Activated CD4-positive, alpha-beta T cell treated with anti-CD3 and anti-CD28 coated beads for 36 hours (primary cell): ENCODE measurements at regions not wholly inside any gene's neighbourhood (a gene's known extent, or its start where the extent isn't known, plus 50 kb on each side); places are given as distances from the start of the nearest gene placed in this dataset.

Experiments used
- ATAC-seq: fragments of 200-7000 bp; cut with Tn5 transposase; one replicate; pipeline ENCODE4 v1.10.0; 2021; ENCODE audit warnings: mild to moderate bottlenecking, moderate library complexity
- CTCF ChIA-PET: fragments of 350-600 bp; sonication (Branson Sonifier 250); formaldehyde crosslinking; loops from one replicate; lab custom pipeline; 2021; ENCODE audit warnings: antibody characterized with exemption; lab: Charles Lee
- POLR2A ChIA-PET: fragments of 350-600 bp; sonication (Branson Sonifier 250); formaldehyde crosslinking; loops from one replicate; lab custom pipeline; 2021; ENCODE audit warnings: antibody characterized with exemption, inconsistent platforms; lab: Charles Lee
- DNase-seq: peaks from one replicate; pipeline ENCODE4 v3.0.0-alpha.2; 2020
- H3K27ac Mint-ChIP-seq: one replicate; pipeline ENCODE4 v1.8.0; 2021; ENCODE audit warnings: mixed read lengths
- H3K27me3 Mint-ChIP-seq: one replicate; pipeline ENCODE4 v1.8.0; 2021; ENCODE audit warnings: mixed read lengths
- H3K36me3 Mint-ChIP-seq: one replicate; pipeline ENCODE4 v1.8.0; 2021; ENCODE audit warnings: low read depth, mixed read lengths
- H3K4me1 Mint-ChIP-seq: one replicate; pipeline ENCODE4 v1.8.0; 2021; ENCODE audit warnings: mixed read lengths
- H3K4me3 Mint-ChIP-seq: one replicate; pipeline ENCODE4 v1.8.0; 2021; ENCODE audit warnings: mild to moderate bottlenecking, moderate library complexity, mixed read lengths
- H3K9me3 Mint-ChIP-seq: one replicate; pipeline ENCODE4 v1.8.0; 2021; ENCODE audit warnings: low read depth, mixed read lengths
- intact Hi-C, 2 experiments: fragments of 100-400 bp; cut with DNase I in 1 of 2; cut with micrococcal nuclease in 1 of 2; formaldehyde crosslinking; loops; one replicate each; pipeline versions ENCODE4 v1.14.2 to v1.15.1; 2022 to 2024; cut with DNase I, micrococcal nuclease

DNA sequence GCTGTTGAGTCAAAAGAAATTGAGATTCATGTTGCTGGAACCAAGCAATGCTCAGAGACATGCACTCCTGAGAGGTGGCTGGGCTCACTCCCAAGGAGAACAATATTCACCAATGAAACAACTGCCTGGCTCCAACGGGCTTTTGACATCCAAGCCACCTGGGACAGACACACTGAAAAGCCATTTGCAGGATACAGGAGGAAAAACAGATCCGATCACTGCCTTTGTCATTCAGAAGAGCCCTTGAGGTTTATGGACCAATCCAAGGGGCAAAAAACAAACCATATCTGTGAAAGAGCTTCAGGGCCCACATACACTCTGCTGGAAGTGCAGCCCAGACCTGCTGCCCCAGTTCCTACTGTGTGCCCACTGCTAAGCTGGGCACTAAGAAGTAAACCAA is 277.5 kb downstream of the NUAK1 start:
- H3K9me3 Mint-ChIP-seq = no peaks in the 10 kb centered on the region
- ATAC-seq (no peak), DNase-seq (no peak)
- peaks cover 8% of the 10 kb centered on the region for H3K27me3 Mint-ChIP-seq
- ChIA-PET POLR2A (no interaction called here), CTCF (no interaction called here)
- no peak overlapping the region for H3K27ac Mint-ChIP-seq
- no peaks in the 10 kb centered on the region for H3K4me1 Mint-ChIP-seq
- H3K36me3 Mint-ChIP-seq = no peaks in the 10 kb centered on the region
- intact Hi-C loops = no loop called here
- no peak overlapping the region for H3K4me3 Mint-ChIP-seq

DNA sequence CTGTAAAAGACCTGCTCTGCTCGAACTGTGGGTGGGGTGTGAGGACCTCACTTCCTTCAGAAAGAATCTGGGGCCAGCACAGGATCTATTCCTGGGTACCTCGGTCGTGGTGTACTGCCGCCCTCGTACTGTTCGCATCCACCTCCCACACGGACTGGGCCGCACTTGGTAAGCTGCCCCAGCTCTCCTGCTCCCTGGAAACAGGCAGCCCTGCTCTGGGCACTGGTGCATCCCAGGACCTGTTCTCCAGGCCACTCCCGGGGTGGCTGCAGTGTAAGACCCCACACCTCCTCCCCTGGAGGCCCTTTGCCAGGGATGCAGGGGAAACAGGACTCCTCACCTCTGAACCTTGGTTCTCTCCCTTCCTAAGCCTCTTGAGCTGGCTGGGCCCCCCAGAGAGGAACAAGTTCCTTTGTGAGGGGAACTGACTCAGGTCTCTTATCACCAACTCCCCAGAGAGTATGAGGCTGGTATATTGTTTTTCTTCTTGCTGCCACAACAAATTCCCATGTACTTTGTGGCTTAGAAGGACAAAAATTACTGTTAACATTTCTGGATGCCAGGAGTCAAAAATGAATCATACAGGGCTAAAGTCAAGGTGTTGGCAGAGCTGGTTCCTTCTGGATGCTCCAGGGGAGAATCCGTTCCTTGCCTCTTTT is 276.5 kb downstream of the NUAK1 start:
- CTCF ChIA-PET = interaction anchor here (0.6 to 1.2 kb wide), 3 partner anchors 14 to 1628 kb away, joined by 3 read pairs; no protein-coding TSS in a partner anchor

DNA sequence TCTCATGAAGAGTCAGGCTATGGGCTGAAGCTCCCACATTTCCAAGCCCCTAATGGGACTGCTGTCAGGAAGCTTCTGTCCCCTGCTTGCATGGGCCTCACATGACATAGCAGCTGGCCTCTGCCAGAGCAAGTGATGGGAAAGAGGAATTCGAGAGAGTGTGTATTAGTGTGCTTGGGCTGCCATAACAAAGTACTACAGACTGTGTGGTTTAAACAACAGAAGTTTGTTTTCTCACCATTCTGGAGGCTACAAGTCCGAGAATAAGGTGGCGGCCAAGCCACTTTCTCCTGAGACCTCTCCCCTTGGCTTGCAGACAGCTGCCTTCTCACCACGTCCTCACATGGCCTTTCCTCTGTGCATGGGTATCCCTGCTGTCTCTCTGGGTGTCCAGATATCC is 274.4 kb downstream of the NUAK1 start:
- no peak for DNase-seq
- Mint-ChIP-seq H3K27me3 (peaks cover 5% of the 10 kb centered on the region), H3K9me3 (no peaks in the 10 kb centered on the region), H3K36me3 (no peaks in the 10 kb centered on the region), H3K27ac (no peak overlapping the region), H3K4me3 (no peak overlapping the region), H3K4me1 (no peaks in the 10 kb centered on the region)
- ATAC-seq = no peak
- POLR2A ChIA-PET = no interaction called here
- CTCF ChIA-PET = no interaction called here
- intact Hi-C loops = no loop called here

More for the DNA sequence above, 276.5 kb downstream of the NUAK1 start:
- Mint-ChIP-seq H3K36me3 (no peaks in the 10 kb centered on the region), H3K9me3 (no peaks in the 10 kb centered on the region), H3K27ac (no peak overlapping the region), H3K4me3 (no peak overlapping the region), H3K27me3 (peaks cover 5% of the 10 kb centered on the region), H3K4me1 (no peaks in the 10 kb centered on the region)
- no peak for DNase-seq
- no peak for ATAC-seq
- POLR2A ChIA-PET = no interaction called here
- intact Hi-C loops = no loop called here

DNA sequence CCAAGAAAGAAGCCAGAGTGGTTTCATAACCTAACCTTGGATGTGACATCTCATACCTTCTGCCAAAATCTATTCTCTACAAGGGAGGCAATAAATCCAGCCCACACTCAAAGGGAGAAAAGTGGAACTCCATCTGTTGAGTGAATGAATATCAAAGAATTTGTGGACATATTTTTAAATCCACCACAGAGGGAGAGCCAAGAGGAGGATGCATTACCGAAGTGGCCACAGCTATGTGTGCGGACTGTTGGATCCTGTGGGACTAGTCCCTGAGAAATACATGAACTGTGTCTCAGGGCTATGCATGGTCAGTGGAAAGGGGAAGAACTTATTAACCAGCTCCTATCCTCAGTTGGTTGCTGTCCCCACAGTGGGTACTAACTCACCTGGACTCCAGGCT is 273.9 kb downstream of the NUAK1 start:
- Mint-ChIP-seq H3K4me1 (no peaks in the 10 kb centered on the region), H3K4me3 (no peak overlapping the region), H3K9me3 (no peaks in the 10 kb centered on the region), H3K27ac (no peak overlapping the region), H3K36me3 (no peaks in the 10 kb centered on the region), H3K27me3 (peaks cover 2% of the 10 kb centered on the region)
- no peak for DNase-seq
- intact Hi-C loops = no loop called here
- ChIA-PET CTCF (no interaction called here), POLR2A (no interaction called here)
- ATAC-seq = no peak

DNA sequence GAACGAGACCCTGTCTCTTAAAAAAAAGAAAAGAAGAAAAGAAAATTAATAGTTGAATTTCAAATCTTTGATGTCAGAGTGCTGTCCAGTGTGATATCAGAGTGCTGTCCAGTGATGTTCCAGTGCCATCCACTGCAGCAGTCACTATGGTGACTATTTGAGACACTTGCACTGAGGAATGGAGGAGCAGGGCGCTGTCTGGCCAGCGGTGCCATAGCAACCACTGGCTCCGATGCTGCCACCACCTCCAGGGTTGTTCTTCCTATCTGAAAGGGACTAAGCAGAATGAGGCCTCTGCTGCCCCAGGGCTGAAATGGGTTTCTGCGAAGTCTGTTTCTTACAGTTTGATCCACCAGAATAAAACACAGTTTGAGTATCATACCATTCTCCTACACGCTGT is 272.9 kb downstream of the NUAK1 start:
- CTCF ChIA-PET = no interaction called here
- DNase-seq = no peak
- H3K4me1 Mint-ChIP-seq = no peaks in the 10 kb centered on the region
- POLR2A ChIA-PET = no interaction called here
- intact Hi-C loops = no loop called here
- H3K4me3 Mint-ChIP-seq = no peak overlapping the region
- ATAC-seq = no peak
- no peaks in the 10 kb centered on the region for H3K9me3 Mint-ChIP-seq
- no peak overlapping the region for H3K27ac Mint-ChIP-seq
- no peaks in the 10 kb centered on the region for H3K36me3 Mint-ChIP-seq
- H3K27me3 Mint-ChIP-seq = peaks cover 5% of the 10 kb centered on the region

DNA sequence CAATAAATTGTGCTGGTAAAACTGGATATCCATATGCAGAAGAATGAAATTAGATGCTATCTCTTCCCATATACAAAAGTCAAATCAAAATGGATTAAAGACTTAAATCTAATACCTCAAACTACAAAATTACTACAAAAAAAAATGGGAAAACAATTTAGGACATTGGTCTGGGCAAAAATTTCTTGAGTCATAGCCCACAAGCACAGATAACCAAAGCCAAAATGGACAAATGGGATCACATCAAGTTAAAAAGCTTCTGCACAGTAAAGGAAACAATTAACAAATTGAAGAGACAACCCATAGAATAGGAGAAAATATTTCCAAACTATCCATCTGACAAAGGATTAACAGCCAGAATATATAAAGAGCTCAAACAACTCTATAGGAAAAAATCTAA is 264.6 kb downstream of the NUAK1 start:
- Mint-ChIP-seq H3K4me3 (no peak overlapping the region), H3K27ac (no peak overlapping the region), H3K27me3 (peaks cover 4% of the 10 kb centered on the region), H3K4me1 (no peaks in the 10 kb centered on the region), H3K9me3 (no peaks in the 10 kb centered on the region), H3K36me3 (no peaks in the 10 kb centered on the region)
- DNase-seq = no peak
- POLR2A ChIA-PET = no interaction called here
- intact Hi-C loops = no loop called here
- CTCF ChIA-PET = no interaction called here
- ATAC-seq = no peak

DNA sequence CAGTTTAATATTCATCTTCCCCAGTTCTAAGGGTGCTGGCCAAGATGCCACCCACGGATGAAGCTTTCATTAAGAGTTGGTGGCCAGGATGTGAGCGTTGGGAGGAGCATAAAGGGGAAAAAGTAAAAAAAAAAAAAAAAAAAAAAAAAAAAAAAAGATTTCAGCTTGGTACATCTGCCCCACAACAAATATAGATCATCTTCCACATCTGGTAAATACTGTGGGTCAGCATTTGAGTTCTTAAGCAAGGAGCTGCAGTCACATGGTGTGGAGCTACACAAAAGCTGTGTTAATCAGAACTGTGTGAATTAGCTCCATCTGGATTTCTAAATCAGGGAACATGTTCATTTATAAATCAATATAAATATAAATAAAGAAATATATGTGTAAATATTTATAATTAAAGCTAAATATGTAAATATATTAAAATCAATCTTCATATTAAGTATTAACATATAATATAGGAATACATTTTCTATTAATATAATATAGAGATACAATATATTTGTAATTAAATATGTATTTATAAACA is 262.3 kb downstream of the NUAK1 start:
- CTCF ChIA-PET = interaction anchor here (1.0 kb wide), 1 partner anchor 13 kb away, joined by 3 read pairs; no protein-coding TSS in a partner anchor
- H3K4me1 Mint-ChIP-seq = no peaks in the 10 kb centered on the region
- no peak overlapping the region for H3K27ac Mint-ChIP-seq
- H3K27me3 Mint-ChIP-seq = peaks cover 2% of the 10 kb centered on the region
- DNase-seq (no peak), ATAC-seq (no peak)
- no peaks in the 10 kb centered on the region for H3K36me3 Mint-ChIP-seq
- no peaks in the 10 kb centered on the region for H3K9me3 Mint-ChIP-seq
- intact Hi-C loops = no loop called here
- POLR2A ChIA-PET = no interaction called here
- H3K4me3 Mint-ChIP-seq = no peak overlapping the region

DNA sequence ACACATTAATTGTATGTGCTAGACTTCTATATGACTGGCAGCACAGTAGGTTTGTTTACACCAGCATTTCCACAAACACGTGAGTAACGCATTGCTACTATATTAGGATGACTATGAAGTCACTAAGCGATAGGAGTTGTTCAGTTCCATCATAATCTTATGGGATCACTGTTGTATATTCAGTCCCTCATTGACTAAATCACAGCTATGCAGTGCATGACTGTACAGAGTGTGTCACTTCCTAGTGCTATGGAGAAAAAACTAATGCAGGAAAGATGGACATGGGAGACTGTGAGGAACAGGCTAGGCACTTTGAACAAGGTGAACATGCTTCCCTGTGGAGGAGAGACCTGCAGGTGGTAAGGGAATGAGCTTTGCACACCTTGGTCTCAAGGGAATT is 259.8 kb downstream of the NUAK1 start:
- DNase-seq = no peak
- Mint-ChIP-seq H3K27me3 (peaks cover 2% of the 10 kb centered on the region), H3K9me3 (no peaks in the 10 kb centered on the region), H3K36me3 (no peaks in the 10 kb centered on the region), H3K27ac (no peak overlapping the region), H3K4me1 (no peaks in the 10 kb centered on the region), H3K4me3 (no peak overlapping the region)
- no peak for ATAC-seq
- ChIA-PET POLR2A (no interaction called here), CTCF (interaction anchor here (1.2 to 1.7 kb wide), 2 partner anchors 257 to 459 kb away, joined by 3 to 5 read pairs; no protein-coding TSS in a partner anchor)
- intact Hi-C loops = no loop called here

DNA sequence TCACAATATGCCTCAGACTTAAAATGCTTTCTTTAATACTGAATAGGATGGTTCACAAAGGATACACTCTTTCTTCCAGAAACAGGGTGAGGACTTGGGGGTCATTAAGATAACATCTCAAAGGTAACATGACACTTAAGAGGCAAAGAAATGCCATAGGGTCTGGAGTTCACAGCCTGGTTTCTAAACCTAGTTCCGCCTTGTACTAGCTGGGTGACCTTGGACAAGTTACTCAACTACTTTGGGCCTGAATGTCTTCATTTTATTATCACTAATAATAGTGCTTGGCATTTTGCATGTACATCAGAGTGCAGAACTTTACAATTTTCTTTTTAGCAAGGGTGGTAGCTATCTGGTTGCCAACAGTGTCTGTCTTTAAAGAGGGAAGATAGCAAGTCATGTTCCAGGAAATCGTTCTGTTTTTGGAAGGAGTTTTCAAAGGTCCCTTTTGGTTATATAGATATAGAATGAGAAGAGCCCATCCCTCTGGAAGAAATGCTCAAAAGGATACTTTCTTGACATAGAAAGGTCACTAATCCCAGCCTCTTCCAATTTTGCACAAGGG is 257.8 kb downstream of the NUAK1 start:
- CTCF ChIA-PET = no interaction called here
- intact Hi-C loops = no loop called here
- POLR2A ChIA-PET = no interaction called here
- Mint-ChIP-seq H3K27ac (no peak overlapping the region), H3K27me3 (no peaks in the 10 kb centered on the region), H3K36me3 (no peaks in the 10 kb centered on the region), H3K4me3 (no peak overlapping the region), H3K4me1 (no peaks in the 10 kb centered on the region), H3K9me3 (no peaks in the 10 kb centered on the region)
- DNase-seq = no peak
- ATAC-seq = no peak

DNA sequence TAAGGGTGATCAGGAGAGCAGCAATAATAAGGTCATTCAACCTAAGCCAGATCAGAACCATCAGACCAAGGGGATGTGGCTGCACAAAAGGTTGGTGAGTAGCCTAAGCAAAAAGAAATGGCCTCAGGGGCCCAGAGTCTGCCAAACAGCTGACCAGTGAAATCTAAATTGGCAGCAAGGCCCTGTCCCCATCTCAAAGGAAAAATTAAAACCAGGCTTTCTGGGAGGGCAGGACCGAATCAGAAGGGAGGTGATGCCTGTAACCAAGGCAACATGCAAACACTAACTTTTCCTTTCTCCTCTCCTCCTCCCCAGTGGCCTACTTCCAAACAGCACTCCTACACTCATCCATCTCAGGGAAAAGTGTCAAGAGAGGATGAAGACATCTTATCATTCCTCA is 256.4 kb downstream of the NUAK1 start:
- Mint-ChIP-seq H3K4me1 (no peaks in the 10 kb centered on the region), H3K4me3 (no peak overlapping the region), H3K27me3 (no peaks in the 10 kb centered on the region), H3K27ac (no peak overlapping the region), H3K36me3 (no peaks in the 10 kb centered on the region), H3K9me3 (no peaks in the 10 kb centered on the region)
- ChIA-PET CTCF (interaction anchor here (0.7 kb wide), 1 partner anchor 101 kb away, joined by 3 read pairs; no protein-coding TSS in a partner anchor), POLR2A (no interaction called here)
- intact Hi-C loops = no loop called here
- DNase-seq = no peak
- no peak for ATAC-seq

DNA sequence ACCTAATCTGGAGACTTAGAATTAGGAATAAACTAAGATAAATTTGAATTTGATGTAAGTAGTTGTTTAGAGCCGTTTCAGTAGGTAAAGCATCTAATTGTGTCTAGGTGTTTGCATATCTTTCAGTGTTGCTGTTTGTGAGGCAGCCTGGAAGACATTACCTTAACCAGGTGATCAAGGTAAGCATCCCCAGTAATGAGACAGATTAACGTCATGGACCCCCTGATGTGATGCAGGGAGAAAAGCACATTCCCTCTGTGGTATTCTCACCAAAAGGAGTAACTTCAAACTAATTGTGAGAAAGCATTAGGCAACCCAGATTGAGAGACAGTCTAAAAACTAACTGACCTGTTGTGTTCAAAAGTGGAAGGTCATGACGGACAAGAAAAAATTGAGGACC is 251.6 kb downstream of the NUAK1 start:
- intact Hi-C loops = no loop called here
- CTCF ChIA-PET = no interaction called here
- DNase-seq (no peak), ATAC-seq (no peak)
- H3K4me3 Mint-ChIP-seq = no peak overlapping the region
- H3K36me3 Mint-ChIP-seq = no peaks in the 10 kb centered on the region
- H3K4me1 Mint-ChIP-seq = no peaks in the 10 kb centered on the region
- no peak overlapping the region for H3K27ac Mint-ChIP-seq
- no peaks in the 10 kb centered on the region for H3K9me3 Mint-ChIP-seq
- POLR2A ChIA-PET = no interaction called here
- no peaks in the 10 kb centered on the region for H3K27me3 Mint-ChIP-seq

DNA sequence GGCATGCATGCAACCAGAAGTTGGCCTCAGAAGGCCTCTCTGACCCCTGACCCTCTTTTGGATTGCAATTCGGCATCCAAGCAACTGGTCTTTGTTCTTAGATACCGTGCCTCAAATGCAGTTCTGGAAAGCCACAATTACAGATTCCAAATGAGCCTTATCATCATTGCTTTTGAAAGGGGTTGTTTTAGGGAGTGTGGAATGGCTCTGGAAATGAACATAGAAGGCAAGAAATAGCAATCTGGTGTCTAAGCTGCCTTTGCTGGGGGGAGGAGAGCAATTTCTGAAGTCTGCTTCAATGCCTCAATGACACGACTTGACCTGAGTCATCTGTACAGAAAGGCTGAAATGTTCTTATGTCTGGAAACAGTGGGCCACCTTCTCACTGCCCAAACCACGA is 250.1 kb downstream of the NUAK1 start:
- intact Hi-C loops = no loop called here
- no peaks in the 10 kb centered on the region for H3K27me3 Mint-ChIP-seq
- H3K4me3 Mint-ChIP-seq = no peak overlapping the region
- H3K9me3 Mint-ChIP-seq = no peaks in the 10 kb centered on the region
- H3K4me1 Mint-ChIP-seq = no peaks in the 10 kb centered on the region
- ATAC-seq = no peak
- no peaks in the 10 kb centered on the region for H3K36me3 Mint-ChIP-seq
- H3K27ac Mint-ChIP-seq = no peak overlapping the region
- POLR2A ChIA-PET = no interaction called here
- DNase-seq = no peak
- CTCF ChIA-PET = no interaction called here
